GM12878 (cell line): ENCODE measurements at regions not wholly inside any gene's neighbourhood (a gene's known extent, or its start where the extent isn't known, plus 50 kb on each side); places are given as distances from the start of the nearest gene placed in this dataset.

Experiments
- ATF3 ChIP-seq: IDR thresholded peaks from 2 replicates; pipeline ENCODE4 v1.6.1; 2011; ENCODE audit warnings: low read depth, mild to moderate bottlenecking, low read length, moderate library complexity, borderline replicate concordance; ENCODE audit errors: extremely low read depth
- BCL3 ChIP-seq: IDR thresholded peaks from 2 replicates; pipeline ENCODE4 v1.6.1; 2011; ENCODE audit warnings: borderline replicate concordance, low read depth, mild to moderate bottlenecking, moderate library complexity, low read length; ENCODE audit not compliant: insufficient read depth, poor library complexity, severe bottlenecking
- E4F1 ChIP-seq: fragments of 450-650 bp; IDR thresholded peaks from 2 replicates; pipeline ENCODE4 v1.6.1; 2018; ENCODE audit warnings: borderline replicate concordance, mild to moderate bottlenecking; ENCODE audit not compliant: partially characterized antibody
- IKZF1 ChIP-seq: fragments of 450-650 bp; conservative IDR thresholded peaks from 2 replicates; pipeline ENCODE4 v1.6.1; 2017; ENCODE audit warnings: antibody characterized with exemption, mild to moderate bottlenecking
- JUNB ChIP-seq: IDR thresholded peaks from 2 replicates; pipeline ENCODE4 v1.6.1; 2016; ENCODE audit warnings: antibody characterized with exemption, mild to moderate bottlenecking
- MEF2A ChIP-seq: IDR thresholded peaks from 2 replicates; pipeline ENCODE4 v1.6.1; 2011; ENCODE audit warnings: low read depth, mild to moderate bottlenecking, low read length, moderate library complexity; ENCODE audit not compliant: insufficient read depth
- PML ChIP-seq: IDR thresholded peaks from 2 replicates; pipeline ENCODE4 v1.6.1; 2012; ENCODE audit warnings: low read length, inconsistent platforms
- RAD51 ChIP-seq: fragments of 450-650 bp; IDR thresholded peaks from 2 replicates; pipeline ENCODE4 v1.6.1; 2016; ENCODE audit warnings: moderate library complexity, mild to moderate bottlenecking, inconsistent platforms
- RB1 ChIP-seq: fragments of 450-650 bp; formaldehyde crosslinking; IDR thresholded peaks from 2 replicates; pipeline ENCODE4 v1.6.1; 2017; ENCODE audit warnings: mild to moderate bottlenecking, borderline replicate concordance
- SIN3A ChIP-seq: IDR thresholded peaks from 2 replicates; pipeline ENCODE4 v1.6.1; 2012; ENCODE audit warnings: low read depth, low read length, improper control_type of control experiment
- SIX5 ChIP-seq: IDR thresholded peaks from 2 replicates; pipeline ENCODE4 v1.6.1; 2011; ENCODE audit warnings: mild to moderate bottlenecking, low read depth, low read length, moderate library complexity; ENCODE audit not compliant: severe bottlenecking
- SKIL ChIP-seq: fragments of 450-650 bp; IDR thresholded peaks from 2 replicates; pipeline ENCODE4 v1.6.1; 2017; ENCODE audit warnings: mild to moderate bottlenecking, low read depth, inconsistent platforms; ENCODE audit not compliant: poor library complexity, severe bottlenecking
- TBL1XR1 ChIP-seq: IDR thresholded peaks from 2 replicates; pipeline ENCODE4 v1.6.1; 2012; ENCODE audit warnings: low read depth, low read length, improper control_type of control experiment

GRCh38 chr3:46130631-46131310 is 77.3 kb downstream of the CCR1 start (continued):
- TF ChIP-seq SIN3A = no peak
- TF ChIP-seq SIX5 = no peak
- TF ChIP-seq TBL1XR1 = no peak
- TF ChIP-seq SKIL = no peak
- TF ChIP-seq IKZF1 = no peak
- no peak for TF ChIP-seq PML
- TF ChIP-seq RB1 = no peak
- no peak for TF ChIP-seq JUNB
- TF ChIP-seq MEF2A = no peak
- TF ChIP-seq BCL3 = no peak
- TF ChIP-seq E4F1 = no peak
- TF ChIP-seq ATF3 = no peak
- TF ChIP-seq RAD51 = no peak
